Stromal cell of bone marrow (primary cell): ENCODE measurements at regions not wholly inside any gene's neighbourhood (a gene's known extent, or its start where the extent isn't known, plus 50 kb on each side); places are given as distances from the start of the nearest gene placed in this dataset.

Experiments used
- DNase-seq: peaks from one replicate; pipeline ENCODE4 v3.0.0-alpha.2; 2012; ENCODE audit warnings: low read depth

DNA sequence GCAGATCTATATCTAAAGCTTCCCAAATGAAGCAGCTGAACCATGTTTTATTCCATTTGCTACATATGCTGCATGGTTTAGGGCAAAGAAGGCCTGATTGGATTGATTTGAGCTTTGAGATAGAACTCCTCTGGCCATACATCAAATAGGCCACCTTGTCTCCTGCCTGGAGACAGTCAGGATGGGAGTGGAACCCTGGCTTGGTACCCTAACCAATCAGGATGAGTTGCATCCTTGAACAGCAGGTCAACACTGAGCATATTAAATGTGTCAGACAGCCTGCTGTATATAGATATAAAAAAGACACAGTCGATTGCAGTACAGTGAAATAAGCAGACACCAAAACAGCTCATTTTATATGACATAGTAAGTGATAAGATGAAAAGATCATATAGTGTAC, 291.7 kb downstream of the NUAK1 start:
- DNase-seq: no peak

DNA sequence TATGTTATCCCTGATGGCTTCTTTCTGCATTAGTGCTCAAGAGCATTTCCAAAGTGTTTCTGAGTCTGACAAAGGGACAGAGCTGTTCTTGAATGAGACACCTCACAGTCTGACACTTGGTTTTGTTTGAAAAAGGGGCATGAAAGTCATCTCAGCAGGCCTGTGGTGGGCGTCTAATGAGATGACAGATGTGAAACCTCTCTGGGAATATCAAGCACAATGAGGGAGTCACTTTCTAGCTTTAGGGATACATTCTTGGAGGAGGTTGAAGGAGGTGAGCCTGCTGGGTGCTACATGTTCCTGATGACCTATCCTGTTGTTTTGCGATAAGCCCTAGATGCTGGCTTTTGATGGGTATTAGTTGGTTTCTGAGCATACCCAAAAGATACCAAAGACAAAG, 290.5 kb downstream of the NUAK1 start:
- DNase-seq: no peak

DNA sequence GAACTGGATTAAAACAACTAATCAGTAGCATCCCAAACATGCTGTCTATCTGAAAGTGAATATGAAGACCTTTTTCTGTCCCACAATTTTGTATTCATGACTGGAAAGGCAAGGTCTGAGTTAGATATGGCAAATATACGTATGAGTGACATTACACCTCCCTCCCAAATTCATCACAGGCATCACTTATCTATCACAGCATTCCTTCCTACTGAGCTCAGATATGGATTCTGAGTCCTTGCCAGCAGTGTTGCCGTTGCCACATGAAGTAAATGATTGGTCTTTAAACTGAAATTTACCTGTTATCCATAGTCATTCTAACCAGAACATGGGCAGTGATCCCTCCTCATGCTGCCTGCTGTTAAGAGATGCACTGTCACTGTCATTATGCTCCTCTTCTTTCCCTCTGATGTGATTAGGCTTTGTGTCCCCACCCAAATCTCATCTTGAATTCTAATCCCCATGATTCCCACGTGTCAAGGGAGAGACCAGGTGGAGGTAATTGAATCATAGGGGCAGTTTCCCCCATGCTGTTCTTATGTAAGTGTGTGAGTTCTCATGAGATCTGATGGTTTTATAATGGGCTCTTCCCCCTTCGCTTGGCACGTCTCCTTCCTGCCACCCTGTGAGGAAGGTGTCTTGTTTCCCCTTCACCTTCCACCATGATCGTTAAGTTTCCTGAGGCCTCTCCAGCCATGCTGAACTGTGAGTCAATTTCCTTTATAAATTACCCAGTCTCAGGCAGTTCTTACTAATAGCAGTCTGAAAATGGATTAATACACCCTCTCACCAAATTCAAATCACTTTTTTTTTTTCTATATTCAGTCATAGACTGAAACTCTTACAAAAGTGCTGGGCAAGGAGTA, 288.4 kb downstream of the NUAK1 start:
- no peak for DNase-seq

DNA sequence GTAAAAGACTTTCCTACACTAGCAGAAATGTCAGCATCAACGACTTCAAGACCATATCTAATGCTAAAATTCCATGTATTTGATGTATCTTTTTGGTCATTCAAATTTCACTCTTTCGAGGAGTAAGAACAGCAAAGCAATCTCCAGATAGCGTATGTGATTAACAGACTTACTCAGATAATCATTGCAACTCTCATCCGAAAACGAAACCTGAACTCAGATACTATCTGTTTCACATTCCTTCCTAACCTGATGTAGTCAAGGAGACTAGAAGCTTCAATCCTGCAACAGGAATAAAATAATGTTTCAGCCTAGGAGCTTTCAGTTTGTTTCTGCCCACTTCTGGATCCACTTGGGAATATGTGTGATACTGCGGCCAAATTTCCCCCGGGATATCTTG, 286.3 kb downstream of the NUAK1 start:
- DNase-seq: no peak

DNA sequence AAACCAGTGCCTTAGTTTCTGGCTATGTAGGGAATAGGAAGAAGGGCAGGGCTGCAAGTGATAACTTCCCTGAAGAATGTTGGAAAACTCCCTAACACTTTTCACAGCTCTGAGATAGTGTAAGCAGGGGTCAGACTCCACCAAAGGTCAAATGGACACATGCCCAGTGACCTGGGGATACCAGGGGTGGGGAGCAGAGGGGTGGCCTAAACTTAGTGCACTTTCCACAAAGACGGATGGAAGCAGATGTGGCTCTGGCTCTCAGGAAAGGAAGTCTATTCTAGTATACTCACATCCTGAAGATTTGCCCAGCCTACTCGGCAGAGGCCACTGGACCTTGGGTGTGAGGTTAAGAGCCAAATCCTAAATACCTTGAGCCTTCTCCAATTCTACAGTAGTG, 285.8 kb downstream of the NUAK1 start:
- no peak for DNase-seq

DNA sequence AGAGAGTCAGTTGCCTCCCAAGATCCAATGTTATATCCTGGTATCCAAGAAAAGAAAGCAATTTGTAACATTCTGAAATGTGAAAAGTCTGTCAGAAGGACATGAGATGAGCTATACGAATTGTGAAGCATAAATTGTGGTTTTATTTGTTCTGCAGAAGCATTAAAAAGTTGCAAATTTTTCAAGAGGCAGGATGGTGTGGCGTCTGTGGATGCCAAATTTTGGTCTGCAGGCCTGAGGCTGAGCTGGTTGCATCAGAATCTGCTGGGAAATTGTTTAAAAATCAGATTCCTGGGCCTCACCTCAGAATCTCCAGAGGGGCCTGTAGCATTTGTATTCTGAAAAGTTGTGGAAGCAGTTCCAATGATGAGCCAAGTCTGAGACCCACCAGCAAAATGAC, 284.7 kb downstream of the NUAK1 start:
- no peak for DNase-seq

DNA sequence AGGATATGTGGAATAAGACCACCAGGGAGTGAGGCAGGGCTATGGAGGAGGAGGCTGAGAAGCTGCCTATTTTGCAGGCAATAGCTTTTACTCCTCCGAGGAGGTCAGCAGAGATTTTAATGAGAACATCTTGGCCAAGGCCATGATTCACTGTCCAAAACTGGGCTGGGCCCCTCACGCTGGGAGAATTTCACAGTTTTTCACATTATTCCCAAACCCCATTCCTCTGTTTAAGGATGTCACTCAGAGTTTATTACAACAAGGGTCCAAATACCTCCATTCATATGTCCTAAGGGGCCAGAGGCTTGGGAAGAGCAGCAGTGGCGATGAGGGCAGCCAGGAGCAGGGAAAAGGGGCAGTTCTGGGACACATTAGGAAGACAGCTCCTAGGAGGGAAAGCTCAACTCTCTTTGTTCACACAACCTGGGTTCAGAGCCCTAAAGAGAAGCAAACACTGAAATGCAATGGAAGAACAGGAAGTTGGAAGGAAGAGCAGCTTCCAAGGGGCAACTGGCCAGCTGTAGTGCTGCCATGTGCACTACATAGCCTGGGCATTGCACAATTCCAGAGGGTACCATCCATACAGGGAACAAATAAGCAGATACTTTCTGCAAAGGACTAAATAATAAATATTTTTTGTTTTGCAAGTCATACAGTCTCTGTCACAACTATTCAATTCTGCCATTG, 283.2 kb downstream of the NUAK1 start:
- DNase-seq: no peak

DNA sequence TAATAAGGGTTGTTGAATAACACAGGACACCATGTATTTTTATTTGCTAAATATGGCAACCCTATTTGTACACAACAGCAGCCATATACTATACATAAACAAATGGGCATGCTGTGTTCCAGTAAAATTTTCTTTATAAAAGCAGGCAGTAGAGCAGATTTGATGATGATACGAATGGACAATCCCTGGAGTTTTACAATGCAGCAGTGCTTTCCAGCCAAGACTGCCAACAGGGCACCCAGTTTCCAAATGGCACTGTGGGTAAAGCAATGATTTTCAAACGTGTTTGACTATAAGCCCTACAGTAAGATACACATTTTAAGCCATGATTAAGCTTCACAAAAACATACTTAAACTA, 282.7 kb downstream of the NUAK1 start:
- DNase-seq: no peak

DNA sequence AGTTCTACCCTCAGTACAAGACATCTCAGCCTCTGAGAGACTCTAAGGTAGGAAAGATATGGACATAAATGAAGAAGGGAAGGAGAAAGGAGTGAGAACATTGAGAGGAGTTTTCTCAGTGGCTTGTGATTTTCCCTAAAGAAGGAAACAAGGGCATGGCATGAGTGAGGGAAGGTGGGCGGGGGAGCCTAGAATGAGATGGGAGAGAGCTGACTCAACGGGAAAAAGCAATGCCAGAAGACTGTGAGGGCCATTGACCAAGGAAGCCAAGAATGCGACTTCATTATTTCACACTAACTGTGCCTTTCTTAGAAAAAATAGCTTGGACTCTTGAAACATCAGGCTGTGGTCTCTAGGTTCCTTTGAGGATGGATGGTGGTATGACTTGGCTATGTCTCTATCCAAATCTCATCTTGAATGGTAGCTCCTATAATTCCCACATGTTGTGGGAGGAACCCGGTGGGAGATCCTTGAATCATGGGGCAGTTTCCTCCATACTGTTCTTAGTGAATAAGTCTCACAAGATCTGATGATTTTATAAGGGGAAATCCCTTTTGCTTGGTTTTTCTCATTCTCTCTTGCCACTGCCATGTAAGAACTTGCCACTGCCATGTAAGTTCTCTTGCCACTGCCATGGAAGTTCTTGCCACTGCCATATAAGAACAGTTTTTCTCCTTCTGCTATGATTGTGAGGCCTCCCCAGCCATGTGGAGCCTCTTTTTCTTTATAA, 279.6 kb downstream of the NUAK1 start:
- peak; percentile 17 for DNase-seq

DNA sequence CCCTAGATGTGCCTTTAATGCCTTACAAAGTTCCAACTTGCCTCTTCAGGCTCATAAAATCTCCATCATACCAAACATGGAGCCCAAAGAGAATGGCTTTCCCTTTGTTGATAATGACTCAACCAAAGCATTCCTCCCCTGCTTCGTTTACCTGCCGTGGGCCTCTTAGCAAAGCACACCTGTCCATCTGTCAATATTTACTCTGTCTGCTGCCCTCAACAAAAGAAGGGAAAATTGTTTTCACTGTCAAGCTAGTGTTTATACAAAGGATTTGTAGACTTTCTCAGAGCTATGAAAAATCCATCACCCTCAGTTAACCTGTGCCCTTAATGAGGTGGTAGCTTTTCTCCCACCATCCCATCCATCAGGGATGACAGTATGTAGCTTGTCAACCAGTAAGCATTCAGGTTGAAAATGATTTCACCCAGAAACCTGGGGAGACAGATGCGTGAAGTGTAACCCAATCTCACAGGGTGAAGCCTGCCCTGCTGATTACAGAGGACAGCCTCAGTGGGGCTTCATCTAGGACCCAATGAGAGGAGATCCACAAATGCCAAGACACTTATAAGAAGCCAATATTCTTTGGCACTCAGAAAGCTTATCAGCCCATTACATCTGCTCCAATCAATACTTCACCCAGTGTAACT, 278.1 kb downstream of the NUAK1 start:
- no peak for DNase-seq

DNA sequence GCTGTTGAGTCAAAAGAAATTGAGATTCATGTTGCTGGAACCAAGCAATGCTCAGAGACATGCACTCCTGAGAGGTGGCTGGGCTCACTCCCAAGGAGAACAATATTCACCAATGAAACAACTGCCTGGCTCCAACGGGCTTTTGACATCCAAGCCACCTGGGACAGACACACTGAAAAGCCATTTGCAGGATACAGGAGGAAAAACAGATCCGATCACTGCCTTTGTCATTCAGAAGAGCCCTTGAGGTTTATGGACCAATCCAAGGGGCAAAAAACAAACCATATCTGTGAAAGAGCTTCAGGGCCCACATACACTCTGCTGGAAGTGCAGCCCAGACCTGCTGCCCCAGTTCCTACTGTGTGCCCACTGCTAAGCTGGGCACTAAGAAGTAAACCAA, 277.5 kb downstream of the NUAK1 start:
- DNase-seq: no peak

DNA sequence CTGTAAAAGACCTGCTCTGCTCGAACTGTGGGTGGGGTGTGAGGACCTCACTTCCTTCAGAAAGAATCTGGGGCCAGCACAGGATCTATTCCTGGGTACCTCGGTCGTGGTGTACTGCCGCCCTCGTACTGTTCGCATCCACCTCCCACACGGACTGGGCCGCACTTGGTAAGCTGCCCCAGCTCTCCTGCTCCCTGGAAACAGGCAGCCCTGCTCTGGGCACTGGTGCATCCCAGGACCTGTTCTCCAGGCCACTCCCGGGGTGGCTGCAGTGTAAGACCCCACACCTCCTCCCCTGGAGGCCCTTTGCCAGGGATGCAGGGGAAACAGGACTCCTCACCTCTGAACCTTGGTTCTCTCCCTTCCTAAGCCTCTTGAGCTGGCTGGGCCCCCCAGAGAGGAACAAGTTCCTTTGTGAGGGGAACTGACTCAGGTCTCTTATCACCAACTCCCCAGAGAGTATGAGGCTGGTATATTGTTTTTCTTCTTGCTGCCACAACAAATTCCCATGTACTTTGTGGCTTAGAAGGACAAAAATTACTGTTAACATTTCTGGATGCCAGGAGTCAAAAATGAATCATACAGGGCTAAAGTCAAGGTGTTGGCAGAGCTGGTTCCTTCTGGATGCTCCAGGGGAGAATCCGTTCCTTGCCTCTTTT, 276.5 kb downstream of the NUAK1 start:
- DNase-seq: no peak

DNA sequence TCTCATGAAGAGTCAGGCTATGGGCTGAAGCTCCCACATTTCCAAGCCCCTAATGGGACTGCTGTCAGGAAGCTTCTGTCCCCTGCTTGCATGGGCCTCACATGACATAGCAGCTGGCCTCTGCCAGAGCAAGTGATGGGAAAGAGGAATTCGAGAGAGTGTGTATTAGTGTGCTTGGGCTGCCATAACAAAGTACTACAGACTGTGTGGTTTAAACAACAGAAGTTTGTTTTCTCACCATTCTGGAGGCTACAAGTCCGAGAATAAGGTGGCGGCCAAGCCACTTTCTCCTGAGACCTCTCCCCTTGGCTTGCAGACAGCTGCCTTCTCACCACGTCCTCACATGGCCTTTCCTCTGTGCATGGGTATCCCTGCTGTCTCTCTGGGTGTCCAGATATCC, 274.4 kb downstream of the NUAK1 start:
- no peak for DNase-seq

DNA sequence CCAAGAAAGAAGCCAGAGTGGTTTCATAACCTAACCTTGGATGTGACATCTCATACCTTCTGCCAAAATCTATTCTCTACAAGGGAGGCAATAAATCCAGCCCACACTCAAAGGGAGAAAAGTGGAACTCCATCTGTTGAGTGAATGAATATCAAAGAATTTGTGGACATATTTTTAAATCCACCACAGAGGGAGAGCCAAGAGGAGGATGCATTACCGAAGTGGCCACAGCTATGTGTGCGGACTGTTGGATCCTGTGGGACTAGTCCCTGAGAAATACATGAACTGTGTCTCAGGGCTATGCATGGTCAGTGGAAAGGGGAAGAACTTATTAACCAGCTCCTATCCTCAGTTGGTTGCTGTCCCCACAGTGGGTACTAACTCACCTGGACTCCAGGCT, 273.9 kb downstream of the NUAK1 start:
- DNase-seq: no peak

DNA sequence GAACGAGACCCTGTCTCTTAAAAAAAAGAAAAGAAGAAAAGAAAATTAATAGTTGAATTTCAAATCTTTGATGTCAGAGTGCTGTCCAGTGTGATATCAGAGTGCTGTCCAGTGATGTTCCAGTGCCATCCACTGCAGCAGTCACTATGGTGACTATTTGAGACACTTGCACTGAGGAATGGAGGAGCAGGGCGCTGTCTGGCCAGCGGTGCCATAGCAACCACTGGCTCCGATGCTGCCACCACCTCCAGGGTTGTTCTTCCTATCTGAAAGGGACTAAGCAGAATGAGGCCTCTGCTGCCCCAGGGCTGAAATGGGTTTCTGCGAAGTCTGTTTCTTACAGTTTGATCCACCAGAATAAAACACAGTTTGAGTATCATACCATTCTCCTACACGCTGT, 272.9 kb downstream of the NUAK1 start:
- no peak for DNase-seq

DNA sequence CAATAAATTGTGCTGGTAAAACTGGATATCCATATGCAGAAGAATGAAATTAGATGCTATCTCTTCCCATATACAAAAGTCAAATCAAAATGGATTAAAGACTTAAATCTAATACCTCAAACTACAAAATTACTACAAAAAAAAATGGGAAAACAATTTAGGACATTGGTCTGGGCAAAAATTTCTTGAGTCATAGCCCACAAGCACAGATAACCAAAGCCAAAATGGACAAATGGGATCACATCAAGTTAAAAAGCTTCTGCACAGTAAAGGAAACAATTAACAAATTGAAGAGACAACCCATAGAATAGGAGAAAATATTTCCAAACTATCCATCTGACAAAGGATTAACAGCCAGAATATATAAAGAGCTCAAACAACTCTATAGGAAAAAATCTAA, 264.6 kb downstream of the NUAK1 start:
- no peak for DNase-seq

DNA sequence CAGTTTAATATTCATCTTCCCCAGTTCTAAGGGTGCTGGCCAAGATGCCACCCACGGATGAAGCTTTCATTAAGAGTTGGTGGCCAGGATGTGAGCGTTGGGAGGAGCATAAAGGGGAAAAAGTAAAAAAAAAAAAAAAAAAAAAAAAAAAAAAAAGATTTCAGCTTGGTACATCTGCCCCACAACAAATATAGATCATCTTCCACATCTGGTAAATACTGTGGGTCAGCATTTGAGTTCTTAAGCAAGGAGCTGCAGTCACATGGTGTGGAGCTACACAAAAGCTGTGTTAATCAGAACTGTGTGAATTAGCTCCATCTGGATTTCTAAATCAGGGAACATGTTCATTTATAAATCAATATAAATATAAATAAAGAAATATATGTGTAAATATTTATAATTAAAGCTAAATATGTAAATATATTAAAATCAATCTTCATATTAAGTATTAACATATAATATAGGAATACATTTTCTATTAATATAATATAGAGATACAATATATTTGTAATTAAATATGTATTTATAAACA, 262.3 kb downstream of the NUAK1 start:
- DNase-seq: no peak

DNA sequence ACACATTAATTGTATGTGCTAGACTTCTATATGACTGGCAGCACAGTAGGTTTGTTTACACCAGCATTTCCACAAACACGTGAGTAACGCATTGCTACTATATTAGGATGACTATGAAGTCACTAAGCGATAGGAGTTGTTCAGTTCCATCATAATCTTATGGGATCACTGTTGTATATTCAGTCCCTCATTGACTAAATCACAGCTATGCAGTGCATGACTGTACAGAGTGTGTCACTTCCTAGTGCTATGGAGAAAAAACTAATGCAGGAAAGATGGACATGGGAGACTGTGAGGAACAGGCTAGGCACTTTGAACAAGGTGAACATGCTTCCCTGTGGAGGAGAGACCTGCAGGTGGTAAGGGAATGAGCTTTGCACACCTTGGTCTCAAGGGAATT, 259.8 kb downstream of the NUAK1 start:
- no peak for DNase-seq

DNA sequence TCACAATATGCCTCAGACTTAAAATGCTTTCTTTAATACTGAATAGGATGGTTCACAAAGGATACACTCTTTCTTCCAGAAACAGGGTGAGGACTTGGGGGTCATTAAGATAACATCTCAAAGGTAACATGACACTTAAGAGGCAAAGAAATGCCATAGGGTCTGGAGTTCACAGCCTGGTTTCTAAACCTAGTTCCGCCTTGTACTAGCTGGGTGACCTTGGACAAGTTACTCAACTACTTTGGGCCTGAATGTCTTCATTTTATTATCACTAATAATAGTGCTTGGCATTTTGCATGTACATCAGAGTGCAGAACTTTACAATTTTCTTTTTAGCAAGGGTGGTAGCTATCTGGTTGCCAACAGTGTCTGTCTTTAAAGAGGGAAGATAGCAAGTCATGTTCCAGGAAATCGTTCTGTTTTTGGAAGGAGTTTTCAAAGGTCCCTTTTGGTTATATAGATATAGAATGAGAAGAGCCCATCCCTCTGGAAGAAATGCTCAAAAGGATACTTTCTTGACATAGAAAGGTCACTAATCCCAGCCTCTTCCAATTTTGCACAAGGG, 257.8 kb downstream of the NUAK1 start:
- DNase-seq: no peak

DNA sequence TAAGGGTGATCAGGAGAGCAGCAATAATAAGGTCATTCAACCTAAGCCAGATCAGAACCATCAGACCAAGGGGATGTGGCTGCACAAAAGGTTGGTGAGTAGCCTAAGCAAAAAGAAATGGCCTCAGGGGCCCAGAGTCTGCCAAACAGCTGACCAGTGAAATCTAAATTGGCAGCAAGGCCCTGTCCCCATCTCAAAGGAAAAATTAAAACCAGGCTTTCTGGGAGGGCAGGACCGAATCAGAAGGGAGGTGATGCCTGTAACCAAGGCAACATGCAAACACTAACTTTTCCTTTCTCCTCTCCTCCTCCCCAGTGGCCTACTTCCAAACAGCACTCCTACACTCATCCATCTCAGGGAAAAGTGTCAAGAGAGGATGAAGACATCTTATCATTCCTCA, 256.4 kb downstream of the NUAK1 start:
- DNase-seq: peak; percentile 64

DNA sequence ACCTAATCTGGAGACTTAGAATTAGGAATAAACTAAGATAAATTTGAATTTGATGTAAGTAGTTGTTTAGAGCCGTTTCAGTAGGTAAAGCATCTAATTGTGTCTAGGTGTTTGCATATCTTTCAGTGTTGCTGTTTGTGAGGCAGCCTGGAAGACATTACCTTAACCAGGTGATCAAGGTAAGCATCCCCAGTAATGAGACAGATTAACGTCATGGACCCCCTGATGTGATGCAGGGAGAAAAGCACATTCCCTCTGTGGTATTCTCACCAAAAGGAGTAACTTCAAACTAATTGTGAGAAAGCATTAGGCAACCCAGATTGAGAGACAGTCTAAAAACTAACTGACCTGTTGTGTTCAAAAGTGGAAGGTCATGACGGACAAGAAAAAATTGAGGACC, 251.6 kb downstream of the NUAK1 start:
- no peak for DNase-seq

DNA sequence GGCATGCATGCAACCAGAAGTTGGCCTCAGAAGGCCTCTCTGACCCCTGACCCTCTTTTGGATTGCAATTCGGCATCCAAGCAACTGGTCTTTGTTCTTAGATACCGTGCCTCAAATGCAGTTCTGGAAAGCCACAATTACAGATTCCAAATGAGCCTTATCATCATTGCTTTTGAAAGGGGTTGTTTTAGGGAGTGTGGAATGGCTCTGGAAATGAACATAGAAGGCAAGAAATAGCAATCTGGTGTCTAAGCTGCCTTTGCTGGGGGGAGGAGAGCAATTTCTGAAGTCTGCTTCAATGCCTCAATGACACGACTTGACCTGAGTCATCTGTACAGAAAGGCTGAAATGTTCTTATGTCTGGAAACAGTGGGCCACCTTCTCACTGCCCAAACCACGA, 250.1 kb downstream of the NUAK1 start:
- peak; percentile 16 for DNase-seq
